Liver (tissue), 7 donors: ENCODE measurements at regions not wholly inside any gene's neighbourhood (a gene's known extent, or its start where the extent isn't known, plus 50 kb on each side); places are given as distances from the start of the nearest gene placed in this dataset.

ENCODE experiments used
- DNase-seq: peaks from one replicate; pipeline ENCODE4 v3.0.0-alpha.2; 2017; ENCODE audit warnings: low spot score
- H3K27ac ChIP-seq, 2 donors: one replicate each; pipeline ENCODE4 v1.7.0; 2013; ENCODE audit warnings: inconsistent platforms in 2 of 2, low read length in 2 of 2, control low read depth in 1 of 2, low read depth in 1 of 2, mild to moderate bottlenecking in 1 of 2
- H3K27me3 ChIP-seq, 4 donors: one replicate each; pipeline versions ENCODE4 v1.6.1 to v1.7.0; 2013; ENCODE audit warnings: low read length in 3 of 4, inconsistent platforms in 1 of 4, mild to moderate bottlenecking in 1 of 4, moderate library complexity in 1 of 4; ENCODE audit not compliant: control insufficient read depth in 4 of 4, insufficient read depth in 4 of 4
- H3K36me3 ChIP-seq, 4 donors: one replicate each; pipeline versions ENCODE4 v1.6.1 to v1.7.0; 2013; ENCODE audit warnings: low read length in 3 of 4, mild to moderate bottlenecking in 3 of 4, low read depth in 1 of 4, moderate library complexity in 1 of 4; ENCODE audit not compliant: control insufficient read depth in 4 of 4, insufficient read depth in 3 of 4
- H3K4me1 ChIP-seq, 4 donors: one replicate each; pipeline versions ENCODE4 v1.6.1 to v1.7.0; 2013; ENCODE audit warnings: low read length in 3 of 4, mild to moderate bottlenecking in 3 of 4, moderate library complexity in 1 of 4; ENCODE audit not compliant: control insufficient read depth in 4 of 4, insufficient read depth in 4 of 4
- H3K4me3 ChIP-seq, 3 donors: one replicate each; pipeline versions ENCODE4 v1.6.1 to v1.7.0; 2013; ENCODE audit warnings: low read length in 3 of 3, control low read depth in 1 of 3, low read depth in 1 of 3, mild to moderate bottlenecking in 1 of 3
- H3K9ac ChIP-seq, 2 donors: one replicate each; pipeline ENCODE4 v1.7.0; 2013; ENCODE audit warnings: low read length in 2 of 2, mild to moderate bottlenecking in 2 of 2, moderate library complexity in 2 of 2, control low read depth in 1 of 2, low read depth in 1 of 2
- H3K9me3 ChIP-seq, 4 donors: one replicate each; pipeline versions ENCODE4 v1.6.1 to v1.7.0; 2013; ENCODE audit warnings: low read length in 3 of 4; ENCODE audit not compliant: control insufficient read depth in 4 of 4
- EGR1 ChIP-seq, 2 donors: IDR thresholded peaks; 2 replicates each; pipeline ENCODE4 v1.6.1; 2016 to 2018; ENCODE audit warnings: antibody characterized with exemption in 2 of 2, low read depth in 2 of 2
- FOXA1 ChIP-seq: IDR thresholded peaks from 2 replicates; pipeline ENCODE4 v1.6.1; 2016; ENCODE audit warnings: antibody characterized with exemption
- GABPA ChIP-seq, 2 donors: IDR thresholded peaks in 1 of 2; conservative IDR thresholded peaks in 1 of 2; 2 replicates each; pipeline ENCODE4 v1.6.1; 2016; ENCODE audit warnings: antibody characterized with exemption in 2 of 2, mild to moderate bottlenecking in 1 of 2, moderate library complexity in 1 of 2
- HNF4G ChIP-seq: IDR thresholded peaks from 2 replicates; pipeline ENCODE4 v1.6.1; 2016; ENCODE audit warnings: antibody characterized with exemption
- JUND ChIP-seq, 2 donors: IDR thresholded peaks; 2 replicates each; pipeline ENCODE4 v1.6.1; 2016; ENCODE audit warnings: antibody characterized with exemption in 2 of 2
- NR2F2 ChIP-seq: IDR thresholded peaks from 2 replicates; pipeline ENCODE4 v1.6.1; 2016; ENCODE audit warnings: antibody characterized with exemption
- RAD21 ChIP-seq, 2 donors: IDR thresholded peaks; 2 replicates each; pipeline ENCODE4 v1.6.1; 2016; ENCODE audit warnings: antibody characterized with exemption in 2 of 2, mild to moderate bottlenecking in 2 of 2
- RXRA ChIP-seq, 2 donors: IDR thresholded peaks; 2 replicates each; pipeline ENCODE4 v1.6.1; 2017 to 2018; ENCODE audit warnings: antibody characterized with exemption in 2 of 2, mild to moderate bottlenecking in 1 of 2
- SP1 ChIP-seq: IDR thresholded peaks from 2 replicates; pipeline ENCODE4 v1.6.1; 2018; ENCODE audit warnings: antibody characterized with exemption, mild to moderate bottlenecking
- TAF1 ChIP-seq: conservative IDR thresholded peaks from 2 replicates; pipeline ENCODE4 v1.6.1; 2016; ENCODE audit warnings: antibody characterized with exemption, mild to moderate bottlenecking
- YY1 ChIP-seq: IDR thresholded peaks from 2 replicates; pipeline ENCODE4 v1.6.1; 2016; ENCODE audit warnings: antibody characterized with exemption, mild to moderate bottlenecking
- WGBS: extraction: QIAGEN DNeasy Blood & Tissue Kit; methylation state at CpG from one replicate; pipeline ENCODE4 v1.1.7; 2013; 5-methylcytosine and 5-hydroxymethylcytosine counted together
- TF ChIP-seq, protein P1 (sequence below): IDR thresholded peaks from 2 replicates; pipeline ENCODE4 v1.6.1; 2016; ENCODE audit warnings: antibody characterized with exemption, mild to moderate bottlenecking
- TF ChIP-seq, protein P2 (sequence below): IDR thresholded peaks from 2 replicates; pipeline ENCODE4 v1.6.1; 2016; ENCODE audit warnings: antibody characterized with exemption
- TF ChIP-seq, protein P3 (sequence below): IDR thresholded peaks from 2 replicates; pipeline ENCODE4 v1.6.1; 2016; ENCODE audit warnings: antibody characterized with exemption
- TF ChIP-seq, protein P4 (sequence below): IDR thresholded peaks from 2 replicates; pipeline ENCODE4 v1.6.1; 2016; ENCODE audit warnings: antibody characterized with exemption
- donor health status: healthy.
- donor health status: healthy.
- donor health status: healthy.
- donor health status: healthy.

DNA sequence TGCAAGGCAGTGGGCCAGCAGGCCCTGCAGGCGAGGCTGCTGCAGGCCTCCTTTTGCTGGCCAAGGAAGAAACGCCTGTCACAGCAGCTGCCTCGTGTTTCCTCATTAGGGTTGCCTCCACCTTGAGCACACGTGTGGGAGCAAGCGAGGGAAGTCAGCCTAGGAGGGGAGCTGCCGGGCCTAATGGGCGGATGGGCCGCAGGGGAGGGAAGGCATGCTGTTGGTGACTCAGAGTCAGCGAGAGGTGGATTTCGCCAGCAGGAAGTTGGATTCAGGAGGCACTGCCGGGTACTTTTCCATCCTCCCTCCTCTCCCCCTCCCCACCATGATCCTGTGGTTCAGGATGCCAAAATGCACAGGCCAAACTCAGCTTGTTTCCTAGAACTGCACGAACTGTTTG is 498.7 kb downstream of the METTL15 start (continued):
- TF ChIP-seq, protein P1, sequence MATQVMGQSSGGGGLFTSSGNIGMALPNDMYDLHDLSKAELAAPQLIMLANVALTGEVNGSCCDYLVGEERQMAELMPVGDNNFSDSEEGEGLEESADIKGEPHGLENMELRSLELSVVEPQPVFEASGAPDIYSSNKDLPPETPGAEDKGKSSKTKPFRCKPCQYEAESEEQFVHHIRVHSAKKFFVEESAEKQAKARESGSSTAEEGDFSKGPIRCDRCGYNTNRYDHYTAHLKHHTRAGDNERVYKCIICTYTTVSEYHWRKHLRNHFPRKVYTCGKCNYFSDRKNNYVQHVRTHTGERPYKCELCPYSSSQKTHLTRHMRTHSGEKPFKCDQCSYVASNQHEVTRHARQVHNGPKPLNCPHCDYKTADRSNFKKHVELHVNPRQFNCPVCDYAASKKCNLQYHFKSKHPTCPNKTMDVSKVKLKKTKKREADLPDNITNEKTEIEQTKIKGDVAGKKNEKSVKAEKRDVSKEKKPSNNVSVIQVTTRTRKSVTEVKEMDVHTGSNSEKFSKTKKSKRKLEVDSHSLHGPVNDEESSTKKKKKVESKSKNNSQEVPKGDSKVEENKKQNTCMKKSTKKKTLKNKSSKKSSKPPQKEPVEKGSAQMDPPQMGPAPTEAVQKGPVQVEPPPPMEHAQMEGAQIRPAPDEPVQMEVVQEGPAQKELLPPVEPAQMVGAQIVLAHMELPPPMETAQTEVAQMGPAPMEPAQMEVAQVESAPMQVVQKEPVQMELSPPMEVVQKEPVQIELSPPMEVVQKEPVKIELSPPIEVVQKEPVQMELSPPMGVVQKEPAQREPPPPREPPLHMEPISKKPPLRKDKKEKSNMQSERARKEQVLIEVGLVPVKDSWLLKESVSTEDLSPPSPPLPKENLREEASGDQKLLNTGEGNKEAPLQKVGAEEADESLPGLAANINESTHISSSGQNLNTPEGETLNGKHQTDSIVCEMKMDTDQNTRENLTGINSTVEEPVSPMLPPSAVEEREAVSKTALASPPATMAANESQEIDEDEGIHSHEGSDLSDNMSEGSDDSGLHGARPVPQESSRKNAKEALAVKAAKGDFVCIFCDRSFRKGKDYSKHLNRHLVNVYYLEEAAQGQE: no peak
- TF ChIP-seq, protein P2, sequence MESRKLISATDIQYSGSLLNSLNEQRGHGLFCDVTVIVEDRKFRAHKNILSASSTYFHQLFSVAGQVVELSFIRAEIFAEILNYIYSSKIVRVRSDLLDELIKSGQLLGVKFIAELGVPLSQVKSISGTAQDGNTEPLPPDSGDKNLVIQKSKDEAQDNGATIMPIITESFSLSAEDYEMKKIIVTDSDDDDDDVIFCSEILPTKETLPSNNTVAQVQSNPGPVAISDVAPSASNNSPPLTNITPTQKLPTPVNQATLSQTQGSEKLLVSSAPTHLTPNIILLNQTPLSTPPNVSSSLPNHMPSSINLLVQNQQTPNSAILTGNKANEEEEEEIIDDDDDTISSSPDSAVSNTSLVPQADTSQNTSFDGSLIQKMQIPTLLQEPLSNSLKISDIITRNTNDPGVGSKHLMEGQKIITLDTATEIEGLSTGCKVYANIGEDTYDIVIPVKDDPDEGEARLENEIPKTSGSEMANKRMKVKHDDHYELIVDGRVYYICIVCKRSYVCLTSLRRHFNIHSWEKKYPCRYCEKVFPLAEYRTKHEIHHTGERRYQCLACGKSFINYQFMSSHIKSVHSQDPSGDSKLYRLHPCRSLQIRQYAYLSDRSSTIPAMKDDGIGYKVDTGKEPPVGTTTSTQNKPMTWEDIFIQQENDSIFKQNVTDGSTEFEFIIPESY: no peak
- no peak for TF ChIP-seq RXRA (IDR thresholded peaks at IDR 0.05)

DNA sequence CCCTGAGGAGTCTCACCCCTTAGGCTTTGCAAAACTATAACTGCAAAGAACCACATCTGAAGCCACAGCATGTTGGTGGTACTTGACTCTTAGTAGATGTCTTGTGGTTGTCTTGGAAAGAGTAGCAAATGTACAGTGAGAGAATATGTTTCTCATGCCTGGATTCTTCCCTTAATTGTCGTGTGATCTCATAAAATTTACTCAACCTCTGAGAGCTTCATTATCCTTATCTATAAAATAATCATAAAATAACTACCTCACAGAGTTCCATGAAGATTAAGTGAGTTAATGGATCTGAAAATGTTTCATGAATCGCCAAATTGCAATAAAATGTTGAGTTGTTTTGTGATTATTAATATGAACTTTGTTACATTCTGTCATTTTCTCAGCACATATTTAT is 491.5 kb downstream of the METTL15 start:
- Histone ChIP-seq H3K4me3 (no peak overlapping the region), H3K36me3 (no peaks in the 10 kb centered on the region), H3K4me1 (no peaks in the 10 kb centered on the region), H3K9ac (no peak overlapping the region), H3K27me3 (no peaks in the 10 kb centered on the region), H3K9me3 (no peaks in the 10 kb centered on the region), H3K27ac (no peak overlapping the region)
- no peak for TF ChIP-seq YY1
- TF ChIP-seq HNF4G: no peak
- TF ChIP-seq, protein P3, sequence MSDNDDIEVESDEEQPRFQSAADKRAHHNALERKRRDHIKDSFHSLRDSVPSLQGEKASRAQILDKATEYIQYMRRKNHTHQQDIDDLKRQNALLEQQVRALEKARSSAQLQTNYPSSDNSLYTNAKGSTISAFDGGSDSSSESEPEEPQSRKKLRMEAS: no peak
- no peak for TF ChIP-seq FOXA1
- TF ChIP-seq RXRA (IDR thresholded peaks at IDR 0.05): no peak
- TF ChIP-seq, protein P1: no peak
- TF ChIP-seq GABPA (IDR thresholded peaks at IDR 0.05 in 1 of 2, conservative IDR thresholded peaks at IDR 0.05 in 1 of 2): no peak
- TF ChIP-seq, protein P4, sequence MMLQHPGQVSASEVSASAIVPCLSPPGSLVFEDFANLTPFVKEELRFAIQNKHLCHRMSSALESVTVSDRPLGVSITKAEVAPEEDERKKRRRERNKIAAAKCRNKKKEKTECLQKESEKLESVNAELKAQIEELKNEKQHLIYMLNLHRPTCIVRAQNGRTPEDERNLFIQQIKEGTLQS: no peak
- no peak for TF ChIP-seq SP1
- no peak for TF ChIP-seq JUND (IDR thresholded peaks at IDR 0.05)
- TF ChIP-seq, protein P2: no peak
- TF ChIP-seq TAF1: no peak
- no peak for TF ChIP-seq RAD21 (IDR thresholded peaks at IDR 0.05)
- no peak for TF ChIP-seq NR2F2
- TF ChIP-seq EGR1 (IDR thresholded peaks at IDR 0.05; ENCODE audit: low read depth in 2 of 2): no peak
- DNase-seq: no peak
- 82% methylated on average over 2 of the region's 2 CpGs for WGBS
